ENCODE measurements at regions not wholly inside any gene's neighbourhood (a gene's known extent, or its start where the extent isn't known, plus 50 kb on each side); places are given as distances from the start of the nearest gene placed in this dataset.

DNA sequence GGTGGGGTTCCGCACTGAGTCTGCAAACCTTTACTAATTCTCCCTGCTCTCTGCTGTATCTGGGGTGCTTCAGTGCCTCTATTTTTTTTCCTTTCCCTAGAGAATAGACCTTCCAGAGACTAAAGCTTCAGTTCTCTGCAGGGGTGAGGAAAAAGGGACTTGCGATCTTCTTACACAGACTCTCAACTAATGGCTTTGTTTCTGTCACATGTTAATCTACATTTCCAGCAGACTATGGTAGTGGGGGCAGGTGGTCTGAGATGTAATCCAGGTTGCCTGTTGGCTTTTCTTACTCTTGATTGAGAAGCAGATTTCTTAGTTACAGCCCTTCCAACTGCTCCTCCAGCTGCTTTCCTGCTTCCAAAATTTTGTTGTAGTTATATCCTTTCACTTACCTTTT is 229.0 kb upstream of the NLRP1 start:
- TF ChIP-seq, protein P1, sequence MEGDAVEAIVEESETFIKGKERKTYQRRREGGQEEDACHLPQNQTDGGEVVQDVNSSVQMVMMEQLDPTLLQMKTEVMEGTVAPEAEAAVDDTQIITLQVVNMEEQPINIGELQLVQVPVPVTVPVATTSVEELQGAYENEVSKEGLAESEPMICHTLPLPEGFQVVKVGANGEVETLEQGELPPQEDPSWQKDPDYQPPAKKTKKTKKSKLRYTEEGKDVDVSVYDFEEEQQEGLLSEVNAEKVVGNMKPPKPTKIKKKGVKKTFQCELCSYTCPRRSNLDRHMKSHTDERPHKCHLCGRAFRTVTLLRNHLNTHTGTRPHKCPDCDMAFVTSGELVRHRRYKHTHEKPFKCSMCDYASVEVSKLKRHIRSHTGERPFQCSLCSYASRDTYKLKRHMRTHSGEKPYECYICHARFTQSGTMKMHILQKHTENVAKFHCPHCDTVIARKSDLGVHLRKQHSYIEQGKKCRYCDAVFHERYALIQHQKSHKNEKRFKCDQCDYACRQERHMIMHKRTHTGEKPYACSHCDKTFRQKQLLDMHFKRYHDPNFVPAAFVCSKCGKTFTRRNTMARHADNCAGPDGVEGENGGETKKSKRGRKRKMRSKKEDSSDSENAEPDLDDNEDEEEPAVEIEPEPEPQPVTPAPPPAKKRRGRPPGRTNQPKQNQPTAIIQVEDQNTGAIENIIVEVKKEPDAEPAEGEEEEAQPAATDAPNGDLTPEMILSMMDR (IDR thresholded peaks at IDR 0.05): no peak
- TF ChIP-seq POLR2A (IDR thresholded peaks at IDR 0.05): no peak
